Natural killer cell (primary cell): ENCODE measurements at regions not wholly inside any gene's neighbourhood (a gene's known extent, or its start where the extent isn't known, plus 50 kb on each side); places are given as distances from the start of the nearest gene placed in this dataset.
"Not testable (repeated sequence)": the region's sequence is repeated elsewhere in the genome, so short reads cannot be mapped to it uniquely, and the experiment has no call there.

ENCODE experiments used
- ATAC-seq, 3 donors: fragments of 150-1000 bp in 2 of 3; fragments of 200-7000 bp in 1 of 3; cut with Tn5 transposase; 1 replicate in 1 of 3; 2 replicates in 2 of 3; pipeline ENCODE4 v1.10.0; 2021; ENCODE audit warnings: mild to moderate bottlenecking in 2 of 3, moderate library complexity in 2 of 3
- DNase-seq, 2 donors: peaks; one replicate each; pipeline versions ENCODE4 v3.0.0 to v3.0.0-alpha.2; 2013 to 2021; ENCODE audit warnings: mixed read lengths in 1 of 2
- H3K27ac ChIP-seq: one replicate; pipeline ENCODE4 v1.5.1; 2013; ENCODE audit warnings: mild to moderate bottlenecking, low read length
- H3K27me3 ChIP-seq: one replicate; pipeline ENCODE4 v1.6.1; 2013; ENCODE audit warnings: low read length; ENCODE audit not compliant: control insufficient read depth, insufficient read depth
- H3K36me3 ChIP-seq: one replicate; pipeline ENCODE4 v1.6.1; 2013; ENCODE audit warnings: low read length; ENCODE audit not compliant: control insufficient read depth, insufficient read depth
- H3K4me1 ChIP-seq: one replicate; pipeline ENCODE4 v1.6.1; 2013; ENCODE audit warnings: low read length; ENCODE audit not compliant: control insufficient read depth, insufficient read depth
- H3K4me3 ChIP-seq: one replicate; pipeline ENCODE4 v1.5.1; 2013; ENCODE audit warnings: low read length
- H3K9me3 ChIP-seq: one replicate; pipeline ENCODE4 v1.6.1; 2013; ENCODE audit warnings: low read length; ENCODE audit not compliant: control insufficient read depth, insufficient read depth
- H3K27ac Mint-ChIP-seq, 2 donors: one replicate each; pipeline ENCODE4 v1.8.0; 2022; ENCODE audit warnings: mild to moderate bottlenecking in 2 of 2, mixed read lengths in 2 of 2, moderate library complexity in 1 of 2
- H3K27me3 Mint-ChIP-seq, 2 donors: one replicate each; pipeline ENCODE4 v1.8.0; 2022; ENCODE audit warnings: low read depth in 2 of 2, mixed read lengths in 2 of 2
- H3K36me3 Mint-ChIP-seq: one replicate; pipeline ENCODE4 v1.8.0; 2022; ENCODE audit warnings: mixed read lengths
- H3K4me1 Mint-ChIP-seq, 2 donors: one replicate each; pipeline ENCODE4 v1.8.0; 2022; ENCODE audit warnings: mixed read lengths in 2 of 2
- H3K4me3 Mint-ChIP-seq: one replicate; pipeline ENCODE4 v1.8.0; 2022; ENCODE audit warnings: mild to moderate bottlenecking, moderate library complexity, mixed read lengths
- H3K9me3 Mint-ChIP-seq, 2 donors: one replicate each; pipeline ENCODE4 v1.8.0; 2022; ENCODE audit warnings: mixed read lengths in 2 of 2
- WGBS: methylation state at CpG from one replicate; pipeline ENCODE4 v1.1.7; 2013; ENCODE audit warnings: missing lambda C conversion rate; ENCODE audit not compliant: insufficient coverage; 5-methylcytosine and 5-hydroxymethylcytosine counted together
- intact Hi-C: fragments of 100-400 bp; cut with micrococcal nuclease; formaldehyde crosslinking; loops from one replicate; pipeline ENCODE4 v1.14.2; 2022
- TF ChIP-seq, protein P1 (sequence below): fragments of 200-600 bp; IDR thresholded peaks from one replicate; pipeline ENCODE4 v1.8.0; 2022; ENCODE audit warnings: antibody characterized with exemption

DNA sequence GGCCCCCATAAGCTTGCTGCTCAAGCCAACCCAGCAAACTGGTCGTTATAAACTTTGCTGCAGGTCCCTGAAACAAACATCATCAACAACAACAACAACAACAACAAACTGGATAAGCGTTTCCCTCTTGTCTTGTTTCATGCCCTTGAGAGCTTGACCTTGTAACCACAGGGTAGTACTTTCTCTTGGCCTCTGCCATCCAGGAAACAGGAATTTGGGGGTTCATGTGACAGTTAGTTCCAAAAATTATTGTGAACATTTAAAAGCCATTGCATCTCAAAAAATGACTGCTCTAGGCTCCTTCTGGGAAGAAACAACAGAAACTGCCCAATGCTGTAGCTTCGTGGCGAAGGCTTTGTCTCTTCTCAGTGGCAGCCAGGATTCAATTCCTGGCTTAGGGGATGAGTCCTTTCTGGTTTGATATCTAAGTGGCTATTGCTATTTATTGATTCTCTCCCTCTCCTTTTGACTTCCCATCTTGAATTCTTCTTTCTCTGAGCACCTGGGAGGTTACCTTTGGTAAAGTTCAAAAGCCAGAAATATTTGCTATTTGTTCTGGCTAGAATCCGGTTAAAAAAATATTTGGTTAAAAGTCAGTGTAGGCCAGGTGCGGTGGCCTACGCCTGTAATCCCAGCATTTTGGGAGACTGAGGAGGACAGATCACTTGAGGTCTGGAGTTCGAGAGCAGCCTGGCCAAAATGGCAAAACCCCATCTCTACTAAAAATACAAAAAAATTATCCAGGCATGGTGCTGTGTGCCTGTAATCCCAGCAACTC lies 52.0 kb upstream of the CPM start:
- 83% methylated on average over 8 of the region's 8 CpGs for WGBS
- peaks cover 3 to 7% of the 10 kb centered on the region in 2 donors for H3K9me3 Mint-ChIP-seq
- H3K4me1 Mint-ChIP-seq, result no peaks in the 10 kb centered on the region

DNA sequence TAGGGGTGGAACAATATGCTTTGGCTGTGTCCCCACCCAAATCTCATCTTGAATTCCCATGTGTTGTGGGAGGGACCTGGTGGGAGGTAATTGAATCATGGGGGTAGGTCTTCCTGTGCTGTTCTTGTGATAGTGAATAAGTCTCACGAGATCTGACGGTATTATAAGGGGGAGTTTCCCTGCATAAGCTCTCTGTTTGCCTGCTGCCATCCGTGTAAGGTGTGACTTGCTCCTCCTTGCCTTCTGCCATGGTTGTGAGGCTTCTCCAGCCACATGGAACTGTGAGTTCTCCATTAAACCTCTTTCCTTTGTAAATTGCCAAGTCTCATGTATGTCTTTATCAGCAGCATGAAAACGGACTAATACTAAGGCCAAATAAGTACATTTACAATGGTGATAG lies 64.6 kb upstream of the CPM start:
- H3K9me3 ChIP-seq, H3K9me3 Mint-ChIP-seq, H3K4me1 Mint-ChIP-seq, ATAC-seq, H3K4me3 Mint-ChIP-seq, H3K4me1 ChIP-seq, H3K4me3 ChIP-seq, H3K36me3 Mint-ChIP-seq, H3K27me3 ChIP-seq, DNase-seq, H3K27ac Mint-ChIP-seq, H3K36me3 ChIP-seq, intact Hi-C loops, H3K27ac ChIP-seq: not testable (repeated sequence)
- H3K27me3 Mint-ChIP-seq, result peaks cover 5 to 14% of the 10 kb centered on the region in 2 donors
- 96% methylated on average over 4 of the region's 4 CpGs for WGBS

More for the DNA sequence above, 52.0 kb upstream of the CPM start:
- no peaks in the 10 kb centered on the region for H3K4me1 ChIP-seq
- H3K9me3 ChIP-seq, result no peaks in the 10 kb centered on the region
- H3K36me3 ChIP-seq, result no peaks in the 10 kb centered on the region
- no peak overlapping the region for H3K27ac ChIP-seq
- no peak for ATAC-seq
- Mint-ChIP-seq H3K27ac (no peak overlapping the region), H3K4me3 (no peak overlapping the region), H3K36me3 (peaks cover 13% of the 10 kb centered on the region), H3K27me3 (peaks cover 10 to 40% of the 10 kb centered on the region in 2 donors)
- H3K27me3 ChIP-seq, result no peaks in the 10 kb centered on the region
- no peak for DNase-seq
- H3K4me3 ChIP-seq, result no peak overlapping the region
- TF ChIP-seq, protein P1, sequence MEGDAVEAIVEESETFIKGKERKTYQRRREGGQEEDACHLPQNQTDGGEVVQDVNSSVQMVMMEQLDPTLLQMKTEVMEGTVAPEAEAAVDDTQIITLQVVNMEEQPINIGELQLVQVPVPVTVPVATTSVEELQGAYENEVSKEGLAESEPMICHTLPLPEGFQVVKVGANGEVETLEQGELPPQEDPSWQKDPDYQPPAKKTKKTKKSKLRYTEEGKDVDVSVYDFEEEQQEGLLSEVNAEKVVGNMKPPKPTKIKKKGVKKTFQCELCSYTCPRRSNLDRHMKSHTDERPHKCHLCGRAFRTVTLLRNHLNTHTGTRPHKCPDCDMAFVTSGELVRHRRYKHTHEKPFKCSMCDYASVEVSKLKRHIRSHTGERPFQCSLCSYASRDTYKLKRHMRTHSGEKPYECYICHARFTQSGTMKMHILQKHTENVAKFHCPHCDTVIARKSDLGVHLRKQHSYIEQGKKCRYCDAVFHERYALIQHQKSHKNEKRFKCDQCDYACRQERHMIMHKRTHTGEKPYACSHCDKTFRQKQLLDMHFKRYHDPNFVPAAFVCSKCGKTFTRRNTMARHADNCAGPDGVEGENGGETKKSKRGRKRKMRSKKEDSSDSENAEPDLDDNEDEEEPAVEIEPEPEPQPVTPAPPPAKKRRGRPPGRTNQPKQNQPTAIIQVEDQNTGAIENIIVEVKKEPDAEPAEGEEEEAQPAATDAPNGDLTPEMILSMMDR, result no peak
- intact Hi-C loops, result no loop called here

DNA sequence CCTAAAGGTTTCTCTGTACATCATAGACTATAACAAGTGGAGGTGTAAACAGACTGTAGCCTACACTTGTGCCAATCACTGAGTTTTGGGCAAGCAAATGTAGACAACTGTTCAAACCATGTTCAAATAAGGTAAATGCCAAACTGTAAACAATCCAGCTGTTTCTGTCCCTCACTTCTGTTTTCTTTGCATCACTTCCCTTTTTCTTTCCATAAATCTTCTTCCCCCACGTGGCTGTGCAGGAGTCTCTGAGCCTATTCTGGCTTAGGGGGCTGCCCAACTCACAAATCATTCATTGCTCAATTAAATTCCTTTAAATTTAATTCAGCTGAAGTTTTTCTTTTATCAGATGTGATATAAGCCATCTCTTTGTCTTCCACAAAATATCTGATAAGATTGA lies 65.1 kb upstream of the CPM start:
- Mint-ChIP-seq H3K4me1 (no peaks in the 10 kb centered on the region), H3K36me3 (no peaks in the 10 kb centered on the region), H3K27me3 (peaks cover 5 to 14% of the 10 kb centered on the region in 2 donors), H3K9me3 (no peaks in the 10 kb centered on the region), H3K27ac (no peak overlapping the region), H3K4me3 (no peak overlapping the region)
- TF ChIP-seq, protein P1, result no peak
- no peaks in the 10 kb centered on the region for H3K27me3 ChIP-seq
- no peaks in the 10 kb centered on the region for H3K9me3 ChIP-seq
- 5% methylated on average over 1 of the region's 1 CpG for WGBS
- no peak overlapping the region for H3K27ac ChIP-seq
- H3K36me3 ChIP-seq, result no peaks in the 10 kb centered on the region
- intact Hi-C loops, result no loop called here
- ATAC-seq (no peak), DNase-seq (no peak)
- no peak overlapping the region for H3K4me3 ChIP-seq
- no peaks in the 10 kb centered on the region for H3K4me1 ChIP-seq

DNA sequence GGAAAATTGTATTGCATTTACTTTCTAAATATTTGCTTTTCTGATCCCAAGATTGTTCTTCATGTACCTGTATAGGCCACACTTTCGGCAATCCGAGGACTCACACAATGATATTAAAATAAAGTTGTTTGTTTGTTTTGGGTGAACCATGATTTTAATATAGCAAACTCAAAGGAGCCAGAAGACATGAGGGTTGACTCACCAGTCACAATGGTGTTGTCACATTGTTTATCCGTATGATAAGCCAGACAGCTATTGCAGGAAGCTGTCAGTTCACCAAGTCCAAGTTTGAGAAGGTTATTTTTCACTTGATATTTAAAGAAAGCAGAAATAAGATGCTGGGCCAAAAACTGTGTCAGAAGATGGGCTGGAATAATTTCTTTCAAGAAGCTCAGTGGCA lies 67.1 kb upstream of the CPM start:
- Mint-ChIP-seq H3K9me3 (no peaks in the 10 kb centered on the region), H3K4me3 (no peak overlapping the region)
- no peaks in the 10 kb centered on the region for H3K4me1 ChIP-seq

More for the DNA sequence above, 67.1 kb upstream of the CPM start:
- H3K4me1 Mint-ChIP-seq, result no peaks in the 10 kb centered on the region
- peaks cover 3 to 14% of the 10 kb centered on the region in 2 donors for H3K27me3 Mint-ChIP-seq
- H3K36me3 Mint-ChIP-seq, result no peaks in the 10 kb centered on the region
- no peak for ATAC-seq
- no peaks in the 10 kb centered on the region for H3K36me3 ChIP-seq
- TF ChIP-seq, protein P1, result no peak
- H3K27me3 ChIP-seq, result no peaks in the 10 kb centered on the region
- H3K27ac ChIP-seq, result no peak overlapping the region
- H3K27ac Mint-ChIP-seq, result no peak overlapping the region
- intact Hi-C loops, result no loop called here
- no peak overlapping the region for H3K4me3 ChIP-seq
- 88% methylated on average over 3 of the region's 3 CpGs for WGBS
- DNase-seq, result no peak
- H3K9me3 ChIP-seq, result no peaks in the 10 kb centered on the region
